ENCODE measurements at regions not wholly inside any gene's neighbourhood (a gene's known extent, or its start where the extent isn't known, plus 50 kb on each side); places are given as distances from the start of the nearest gene placed in this dataset.
"Not testable (repeated sequence)": the region's sequence is repeated elsewhere in the genome, so short reads cannot be mapped to it uniquely, and the experiment has no call there.

DNA sequence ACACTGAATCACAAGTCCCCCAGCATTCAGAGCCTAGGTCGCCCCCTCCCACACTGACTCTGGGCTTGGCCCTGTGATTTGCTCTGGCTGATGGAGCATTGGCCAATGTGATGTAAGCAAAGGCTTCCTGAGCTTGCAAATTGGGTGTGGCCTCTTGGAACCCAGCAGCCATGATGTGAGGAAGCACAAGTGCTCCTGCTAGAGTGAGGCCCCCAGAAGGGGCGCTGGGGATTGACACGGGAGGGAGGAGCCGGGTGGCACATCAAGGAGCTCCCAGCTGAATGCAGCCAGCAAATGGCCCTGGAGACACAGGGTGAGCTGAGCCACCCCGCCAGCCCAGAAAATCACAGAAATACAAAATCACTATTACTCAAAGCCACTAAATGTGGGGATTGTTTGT lies 308.5 kb downstream of the C16orf95 start:
- DNase-seq: no peak

DNA sequence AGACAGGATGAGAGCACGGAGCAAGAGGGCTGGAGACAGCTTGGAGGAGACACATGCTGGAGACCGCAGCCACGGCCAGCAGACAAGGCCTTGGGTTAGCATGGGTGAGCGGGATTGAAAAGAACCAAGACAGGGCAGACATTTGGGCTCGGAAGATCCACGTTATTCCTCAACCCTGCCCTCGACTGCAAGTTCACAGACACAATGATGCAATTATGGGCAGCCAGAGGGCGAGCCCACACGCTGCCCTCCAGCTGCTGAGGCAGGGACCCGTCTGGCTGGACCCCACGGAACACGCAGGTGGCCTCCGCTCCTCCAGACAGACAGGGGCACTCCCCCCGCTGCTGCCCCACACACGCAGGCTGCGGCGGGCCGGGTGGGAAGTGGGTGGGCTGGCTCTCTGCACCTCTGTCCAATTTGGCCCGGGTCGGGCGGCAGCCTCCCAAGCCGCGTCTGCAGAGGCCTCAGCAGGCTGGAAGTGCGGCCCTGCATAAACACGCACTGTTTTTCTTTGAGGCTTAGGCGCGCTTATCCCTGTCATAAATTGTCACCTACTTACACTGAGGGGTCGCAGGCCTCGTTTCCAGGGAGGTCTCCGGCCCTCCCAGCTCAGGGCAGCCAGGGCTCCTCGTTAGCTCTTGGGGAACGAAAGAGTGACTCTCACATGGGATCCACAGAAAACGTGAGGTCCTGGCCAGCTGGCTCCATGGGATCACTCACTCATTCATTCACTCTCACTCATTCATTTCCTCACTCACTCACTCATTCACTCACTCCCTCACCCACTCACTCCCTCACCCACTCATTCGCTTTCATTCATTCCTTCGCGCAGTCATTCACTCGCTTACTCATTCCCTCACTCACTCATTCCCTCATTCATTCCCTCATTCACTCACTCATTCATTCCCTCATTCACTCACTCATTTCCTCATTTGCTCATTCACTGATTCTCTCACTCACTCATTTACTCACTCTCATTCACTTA lies 303.9 kb downstream of the C16orf95 start:
- no peak for DNase-seq

DNA sequence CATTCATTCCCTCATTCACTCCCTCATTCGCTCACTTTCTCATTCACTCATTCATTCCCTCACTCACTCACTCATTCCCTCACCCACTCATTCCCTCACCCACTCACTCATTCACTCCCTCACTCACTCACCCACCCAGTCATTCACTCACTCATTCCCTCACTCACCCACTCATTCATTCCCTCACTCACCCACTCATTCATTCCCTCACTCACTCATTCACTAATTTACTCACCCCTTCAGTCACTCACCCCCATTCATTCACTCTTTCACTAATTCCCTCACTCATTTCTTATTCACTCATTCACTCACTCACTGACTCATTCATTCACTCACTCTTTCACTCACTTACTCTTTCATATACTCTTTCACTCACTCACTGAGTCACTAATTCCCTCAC lies 303.1 kb downstream of the C16orf95 start:
- DNase-seq: no peak

DNA sequence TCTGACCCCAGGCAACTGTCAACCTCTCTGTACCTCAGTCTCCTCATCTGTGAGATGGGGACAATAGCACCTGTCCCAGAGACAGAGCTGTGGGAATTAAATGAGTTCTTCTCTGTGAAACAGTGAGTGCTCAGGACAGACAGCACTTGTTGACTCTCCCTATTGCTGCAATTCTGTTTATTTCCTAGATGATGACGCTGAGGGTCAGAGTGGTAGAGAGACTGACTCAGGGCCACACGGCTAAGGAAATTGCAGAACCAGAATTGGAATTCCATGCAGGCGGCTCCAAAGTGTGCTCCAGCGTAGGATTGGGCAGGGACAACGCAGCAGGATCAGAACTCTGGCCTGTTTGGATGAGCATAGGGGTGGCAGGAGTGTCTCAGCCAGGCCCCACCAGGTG lies 302.2 kb downstream of the C16orf95 start:
- DNase-seq: no peak

DNA sequence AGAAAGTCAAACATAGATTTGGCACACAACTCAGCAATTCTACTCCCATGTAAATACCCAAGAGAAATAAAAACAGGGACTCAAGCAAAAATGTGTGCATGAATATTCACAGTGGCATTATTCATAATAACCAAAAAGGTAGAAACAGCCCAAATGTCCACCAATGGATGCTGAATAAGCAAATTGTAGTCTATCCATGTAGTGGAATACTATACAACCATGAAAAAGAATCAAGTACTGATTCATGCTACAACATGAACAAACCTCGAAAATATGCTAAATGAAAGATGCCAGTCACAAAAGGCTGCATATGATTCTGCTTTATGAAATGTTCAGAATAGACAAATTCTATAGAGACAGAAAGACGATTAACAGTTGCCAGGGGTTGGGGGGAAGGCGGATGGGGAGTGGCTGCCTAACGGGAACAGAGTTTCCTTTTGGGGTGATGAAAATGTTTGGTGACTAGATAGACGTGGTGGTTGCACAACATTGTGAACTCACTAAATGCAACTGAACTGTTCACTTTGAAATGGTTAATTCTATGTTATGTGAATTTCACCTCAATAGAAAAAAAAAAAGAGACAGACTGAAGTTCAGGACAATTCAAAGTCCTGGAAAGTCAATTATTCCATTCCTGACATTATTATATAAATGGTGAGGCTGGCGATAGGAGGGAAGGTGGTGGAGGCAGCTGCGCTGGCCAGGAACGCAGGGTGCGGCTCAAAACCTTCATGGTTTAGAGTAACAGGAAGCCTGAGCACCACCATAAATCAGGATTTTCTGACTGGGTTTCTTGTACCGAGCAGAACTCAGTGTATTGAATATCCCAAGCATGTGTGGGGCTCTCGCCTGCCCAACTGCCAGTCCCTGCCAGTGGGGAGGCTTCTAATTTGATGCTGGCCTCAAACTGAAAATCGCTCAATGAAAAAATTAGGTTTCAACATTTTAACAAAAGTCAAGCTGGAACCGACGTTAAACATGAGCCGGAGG lies 300.9 kb downstream of the C16orf95 start:
- DNase-seq: no peak

DNA sequence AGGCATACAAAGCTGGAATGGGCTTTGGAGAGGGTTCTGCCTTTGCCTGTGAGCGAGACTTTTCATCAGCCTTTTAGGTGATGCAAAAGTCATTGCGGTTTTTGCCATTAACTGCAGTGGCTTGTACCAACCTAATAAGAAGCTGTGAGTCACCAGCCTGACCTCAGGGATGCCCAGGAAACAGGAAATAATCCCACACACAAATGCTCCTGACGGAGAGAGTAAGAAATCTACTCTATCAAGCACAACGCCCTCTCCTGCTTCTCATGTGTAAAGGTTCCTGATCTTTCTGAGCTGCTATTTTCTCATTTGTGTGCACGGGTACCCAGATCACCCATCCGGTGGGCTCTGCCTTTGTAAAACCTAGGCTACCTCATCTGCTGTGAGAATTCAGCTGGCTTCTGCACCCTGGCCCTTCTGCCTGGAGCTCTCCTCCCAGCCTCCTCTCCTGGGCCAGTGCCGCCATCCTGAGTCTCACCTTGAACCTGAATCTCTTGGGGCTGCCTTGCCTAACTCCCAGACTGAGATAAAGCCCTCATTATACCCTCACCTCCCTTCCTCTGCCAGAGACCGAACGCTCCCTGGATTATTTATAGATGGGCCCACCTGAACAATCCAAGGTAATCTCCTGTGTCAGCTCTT lies 299.7 kb downstream of the C16orf95 start:
- DNase-seq: no peak

DNA sequence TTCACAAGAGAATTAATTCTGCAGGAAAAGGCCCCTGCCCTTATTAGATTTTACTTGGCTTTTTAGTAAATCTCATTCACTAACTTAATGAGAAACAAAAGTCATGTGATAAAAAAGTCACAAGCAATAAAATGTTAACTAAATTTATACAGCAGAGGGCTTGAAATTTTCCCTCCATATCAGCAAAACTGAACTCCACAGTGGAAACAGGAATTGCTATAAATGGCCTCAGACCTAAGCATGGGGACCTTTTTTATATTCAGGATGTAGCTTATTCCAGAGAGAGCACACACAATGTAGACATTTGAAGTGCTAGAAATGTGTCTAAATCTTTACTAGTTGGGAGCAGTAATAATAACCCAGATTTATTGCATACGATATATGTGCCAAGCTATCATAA lies 291.5 kb downstream of the C16orf95 start:
- no peak for DNase-seq

DNA sequence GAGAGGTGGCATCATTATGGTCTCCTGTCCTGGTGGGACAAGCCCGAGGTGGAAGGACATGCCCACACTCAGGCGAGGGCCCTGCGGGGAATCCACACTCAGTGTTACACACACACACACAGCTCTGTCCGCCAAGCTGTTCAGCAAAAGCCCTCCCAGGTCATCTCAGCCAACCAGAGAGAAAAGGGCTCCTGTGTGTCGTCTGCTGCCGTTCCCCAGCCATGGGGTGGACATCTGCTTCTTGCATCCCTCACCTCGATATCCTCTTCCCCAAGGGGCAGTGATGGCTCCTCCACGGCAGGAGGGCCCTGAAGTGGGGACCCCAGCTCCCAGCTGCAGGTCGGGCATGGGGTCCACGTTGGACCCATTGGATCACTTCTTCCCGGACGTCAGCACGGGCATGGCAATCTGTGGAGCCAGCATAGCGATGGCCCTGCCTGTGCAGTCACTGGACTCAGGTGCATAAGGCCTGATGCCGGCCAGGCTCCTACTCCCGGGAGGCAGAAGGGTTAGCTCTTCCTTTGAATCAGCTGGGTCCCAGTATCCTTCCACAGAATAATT lies 290.1 kb downstream of the C16orf95 start:
- DNase-seq: no peak

DNA sequence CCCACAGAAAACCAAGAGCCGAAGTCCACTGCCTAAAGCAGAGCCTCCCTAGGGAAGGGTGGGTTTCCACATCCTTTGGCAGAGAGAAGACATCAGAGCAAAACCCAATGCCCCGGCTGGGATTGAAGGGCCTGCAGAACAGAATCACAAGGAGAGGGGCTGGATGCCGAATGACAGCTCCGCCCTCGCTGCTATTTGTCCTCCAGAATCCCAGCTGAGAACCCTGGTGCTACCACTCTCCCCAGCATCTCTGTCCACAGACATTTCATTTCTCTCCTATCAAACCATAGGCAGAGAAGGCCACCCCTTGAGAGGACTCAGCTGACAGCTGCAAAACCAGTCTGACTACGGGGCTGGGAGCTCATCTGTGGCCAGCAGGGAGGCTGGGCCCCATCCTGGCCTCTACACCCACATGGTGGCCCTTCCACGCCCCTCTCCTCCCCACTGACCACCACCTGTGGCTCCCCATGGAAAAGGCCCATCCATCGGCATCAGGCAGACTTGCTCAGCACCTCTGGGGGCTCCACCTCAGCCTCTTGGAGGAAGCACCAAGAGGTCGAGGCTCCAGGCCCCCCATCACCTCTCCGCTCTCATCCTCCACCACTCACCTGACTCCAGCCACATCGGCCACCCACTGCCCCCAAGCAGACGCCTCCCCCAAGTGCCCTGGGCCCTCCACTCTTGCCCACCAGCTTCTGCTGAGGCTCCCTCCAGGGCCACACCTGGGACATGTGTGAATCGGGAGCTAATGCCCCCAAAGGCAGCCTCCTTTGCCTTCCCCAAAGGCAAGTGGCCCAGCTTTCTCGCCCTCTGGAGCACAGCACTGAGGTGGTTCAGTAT lies 288.5 kb downstream of the C16orf95 start:
- DNase-seq: no peak

DNA sequence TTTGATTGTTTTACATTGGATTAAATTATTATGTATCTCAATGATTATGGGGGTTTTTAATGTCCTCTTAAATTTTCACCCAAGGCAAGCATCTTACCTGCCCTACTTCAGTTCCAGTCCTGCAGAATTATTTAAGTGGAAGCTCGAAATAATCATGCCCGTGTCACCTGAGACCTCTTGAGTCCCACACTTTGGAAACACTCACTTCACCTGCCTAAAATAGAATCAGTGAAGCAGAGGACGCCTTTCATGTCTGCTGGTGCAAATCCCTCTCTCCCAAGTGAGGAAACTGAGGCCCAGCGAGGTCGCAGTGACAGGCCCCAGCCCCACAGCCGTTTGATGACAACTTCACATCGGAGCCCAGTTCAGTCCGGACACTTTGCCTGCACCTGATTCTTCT lies 284.6 kb downstream of the C16orf95 start:
- DNase-seq: no peak

DNA sequence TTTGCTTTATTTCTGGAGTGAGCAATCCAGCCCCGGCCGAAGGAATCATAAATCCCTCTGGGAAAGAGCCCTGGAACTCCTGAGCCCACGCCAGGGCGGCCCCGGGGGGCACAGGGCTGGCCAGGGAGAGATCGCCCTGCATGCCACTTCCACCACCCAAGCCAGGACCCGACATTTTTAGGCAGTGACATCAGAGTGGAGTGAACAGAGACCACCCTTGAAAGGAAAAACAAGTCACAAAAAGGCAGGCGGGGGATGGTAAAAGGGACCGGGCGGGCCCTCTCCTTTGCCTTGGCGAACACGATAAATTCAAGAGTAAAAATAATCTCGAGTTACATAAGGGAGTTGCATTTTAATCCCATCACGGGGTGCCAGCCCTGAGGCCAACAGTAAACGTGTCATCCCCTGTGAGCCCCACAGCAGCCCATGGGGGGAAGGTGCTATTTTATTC lies 284.1 kb downstream of the C16orf95 start:
- DNase-seq: no peak

DNA sequence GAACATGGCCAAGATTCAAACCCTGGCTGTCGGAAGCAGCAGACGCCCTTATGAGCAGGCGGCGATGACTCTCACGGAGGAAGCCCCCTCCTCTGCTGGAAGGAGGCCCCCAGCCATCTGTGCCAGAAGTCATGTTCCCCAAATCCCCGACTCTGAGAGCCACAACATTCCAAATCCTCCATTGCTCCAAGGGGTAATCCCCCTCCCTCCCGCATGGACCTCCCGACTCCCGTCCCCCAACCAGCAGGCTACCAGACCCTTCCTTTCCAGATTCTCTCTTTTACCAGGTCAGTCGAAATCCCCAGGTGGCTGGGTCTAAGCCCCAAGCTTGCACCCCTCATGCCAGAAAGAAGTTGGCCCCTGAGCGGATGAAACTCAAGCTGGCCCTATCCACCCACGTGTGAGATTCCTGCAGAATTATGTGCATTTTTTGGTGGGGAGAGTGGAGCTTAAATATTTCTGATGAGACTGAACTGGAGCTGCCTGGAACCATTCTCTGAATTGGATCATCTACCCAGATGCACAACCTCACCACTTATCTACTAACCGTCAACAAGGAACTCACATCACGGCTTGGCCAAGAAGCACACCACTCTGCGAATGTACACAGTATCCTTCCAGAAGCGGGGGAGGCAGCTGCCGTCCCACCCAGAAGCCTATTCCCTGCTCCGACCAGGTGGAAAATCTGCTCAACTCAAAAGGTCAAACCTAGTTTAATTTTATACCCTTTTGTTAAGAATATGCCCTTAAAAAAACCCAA lies 283.5 kb downstream of the C16orf95 start:
- DNase-seq: no peak

DNA sequence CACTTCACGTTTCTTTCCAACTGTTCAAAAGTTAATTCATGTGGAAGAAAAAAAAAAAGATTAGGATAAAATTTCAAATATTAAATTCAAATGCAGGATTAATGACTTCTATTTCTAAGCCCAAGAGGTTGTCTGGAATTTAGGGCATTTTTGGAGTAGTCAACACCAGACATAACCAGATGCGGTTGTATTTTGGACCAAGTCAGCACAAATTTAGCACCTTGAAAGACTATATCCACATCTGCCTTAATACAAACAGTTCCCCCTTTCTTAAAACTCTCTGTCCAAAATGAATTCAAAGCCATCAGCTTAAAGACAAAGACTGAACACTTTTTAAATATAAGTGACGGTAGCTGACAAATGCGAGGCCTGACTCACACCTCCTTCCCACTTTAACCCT lies 282.9 kb downstream of the C16orf95 start:
- no peak for DNase-seq

DNA sequence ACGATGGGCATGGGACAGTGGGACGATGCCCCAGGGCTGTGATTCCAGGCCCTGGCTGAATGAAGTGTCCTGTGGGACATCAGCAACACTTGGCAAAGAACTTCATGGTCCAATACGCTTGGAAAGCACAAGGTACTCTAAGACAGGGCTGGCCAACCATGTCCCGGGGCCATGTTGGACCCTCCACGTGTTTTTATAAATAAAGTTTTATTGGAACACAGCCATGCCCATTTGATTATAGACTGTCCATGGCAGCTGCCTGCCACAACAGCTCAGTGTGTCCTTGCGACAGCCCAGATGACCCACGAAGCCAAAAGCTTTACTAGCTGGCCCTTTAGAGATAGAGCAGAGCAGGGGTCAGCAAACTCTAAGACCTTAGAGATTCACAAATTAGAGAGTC lies 282.1 kb downstream of the C16orf95 start:
- DNase-seq: no peak

DNA sequence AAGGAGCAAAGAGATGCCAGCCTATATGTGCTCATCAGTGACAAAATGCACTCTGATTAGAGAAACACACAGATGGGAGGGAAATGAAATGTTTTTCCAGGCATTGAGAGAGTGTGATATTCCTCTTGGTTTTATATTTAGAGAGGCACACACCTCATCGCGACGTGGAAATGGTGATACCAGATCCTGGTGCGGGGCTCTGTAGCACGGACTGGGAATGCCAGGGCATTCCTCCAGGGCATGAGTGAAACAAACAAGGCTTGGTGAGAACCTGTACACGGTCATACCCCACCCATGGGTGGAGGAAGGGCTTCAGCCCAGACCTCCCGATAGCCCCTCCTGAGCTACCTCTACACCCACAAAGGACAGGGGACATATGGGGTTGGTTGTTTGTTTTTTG lies 280.2 kb downstream of the C16orf95 start:
- no peak for DNase-seq

DNA sequence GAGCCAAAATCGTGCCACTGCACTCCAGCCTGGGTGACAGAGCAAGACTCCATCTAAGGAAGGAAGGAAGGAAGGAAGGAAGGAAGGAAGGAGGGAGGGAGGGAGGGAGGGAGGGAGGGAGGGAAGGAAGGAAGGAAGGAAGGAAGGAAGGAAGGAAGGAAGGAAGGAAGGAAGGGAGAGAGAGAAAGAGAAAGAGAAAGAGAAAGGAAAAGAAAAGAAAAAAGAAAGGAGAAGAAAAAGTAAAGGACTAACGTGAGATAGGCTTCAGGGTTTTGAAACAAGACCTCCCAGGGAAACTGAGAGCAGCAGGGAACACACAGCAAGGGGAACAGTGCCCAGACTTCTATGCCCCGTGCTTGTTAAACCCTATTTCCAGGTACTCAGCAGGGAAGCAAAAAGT lies 278.7 kb downstream of the C16orf95 start:
- not testable (repeated sequence) for DNase-seq

DNA sequence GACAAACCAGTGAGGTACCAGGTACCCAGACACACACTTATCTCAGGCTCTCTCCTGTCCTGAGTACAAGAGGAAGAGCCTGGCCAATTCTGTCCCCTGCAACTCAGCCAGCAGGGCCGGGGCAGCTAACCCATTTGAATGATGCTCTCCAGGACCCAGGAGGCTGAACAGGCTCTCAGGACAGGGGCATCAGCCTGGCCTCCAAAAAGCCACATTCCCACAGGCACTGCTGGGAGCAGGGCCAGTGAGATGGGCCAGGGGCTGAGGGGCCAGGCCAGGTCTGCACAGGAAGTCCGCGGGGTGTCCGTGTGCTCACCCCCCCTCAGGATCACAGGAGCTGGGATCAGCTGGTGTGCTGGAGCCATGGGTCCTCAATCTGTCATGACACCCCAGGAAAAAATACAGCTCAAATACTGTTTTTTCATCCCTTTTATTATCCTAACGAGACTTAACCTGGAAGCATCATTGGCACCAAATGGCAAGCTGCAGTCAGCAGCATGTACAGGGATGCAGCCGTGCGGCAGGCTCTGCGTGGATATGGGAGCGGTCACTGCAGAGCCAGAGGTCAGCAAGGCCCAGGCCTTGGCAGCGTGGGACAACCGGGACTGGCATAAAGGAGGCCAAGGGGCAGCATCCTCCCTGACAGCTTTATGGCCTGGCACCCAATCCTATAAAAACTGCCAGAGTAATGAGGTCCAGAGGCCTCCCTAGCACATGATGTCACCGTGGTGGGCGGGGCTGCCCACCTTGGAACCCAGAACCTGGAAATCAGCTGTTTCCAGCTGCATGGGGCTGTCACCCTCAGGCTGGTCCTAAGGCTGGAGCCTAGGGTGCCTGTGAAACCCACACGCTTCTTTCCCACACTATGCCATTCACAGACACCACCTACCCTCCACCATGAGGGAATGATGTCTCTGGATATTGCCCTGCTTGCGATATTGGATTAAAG lies 276.7 kb downstream of the C16orf95 start:
- no peak for DNase-seq

DNA sequence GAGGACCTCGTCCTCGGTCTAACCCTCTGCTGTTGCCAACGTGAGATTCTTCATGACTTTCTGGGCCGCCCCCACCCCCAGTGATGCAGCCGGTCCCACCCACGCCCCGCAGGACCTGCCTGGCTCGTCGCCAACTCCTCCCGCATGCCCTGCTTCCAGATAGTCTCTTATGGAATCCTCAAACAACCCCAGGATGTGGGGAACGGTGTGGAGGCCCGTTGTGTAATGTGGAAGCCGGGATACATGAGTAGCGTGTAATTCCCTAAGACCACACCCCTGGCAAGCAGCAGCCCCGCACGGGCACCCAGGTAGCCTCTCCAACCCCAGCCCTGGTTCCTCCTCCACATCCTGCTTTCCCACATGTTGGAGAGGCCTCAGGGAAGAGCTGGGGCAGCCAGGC lies 275.9 kb downstream of the C16orf95 start:
- no peak for DNase-seq

DNA sequence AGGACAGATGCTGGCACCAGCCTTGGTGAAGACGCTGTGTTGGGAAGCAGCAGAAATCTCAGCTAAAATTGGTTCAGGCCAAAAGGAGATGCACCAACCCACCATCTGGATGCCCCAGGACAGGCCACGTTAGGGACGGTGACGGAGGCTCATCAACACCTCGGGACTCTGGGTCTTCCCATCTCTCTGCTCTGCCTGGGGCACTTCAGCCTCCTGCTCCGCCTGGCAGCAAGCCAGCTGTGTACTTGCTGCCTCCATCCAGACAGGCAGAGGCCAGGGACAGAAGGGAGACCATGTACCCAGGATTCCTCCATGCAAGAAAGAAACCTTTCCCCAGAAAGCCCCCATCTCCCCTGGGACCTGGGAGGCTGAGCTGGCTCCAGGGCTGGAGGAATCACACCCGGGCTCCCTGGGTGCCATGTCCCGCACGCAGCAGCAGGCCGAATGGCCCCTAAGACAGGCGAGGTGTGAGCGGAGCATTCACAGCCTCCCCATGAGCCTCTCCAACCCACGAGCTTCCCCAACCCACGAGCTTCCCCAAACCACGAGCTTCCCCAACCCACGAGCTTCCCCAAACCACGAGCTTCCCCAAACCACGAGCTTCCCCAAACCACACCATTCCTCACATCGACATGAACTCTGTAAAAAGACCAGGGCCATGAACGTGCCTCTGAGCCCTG lies 274.5 kb downstream of the C16orf95 start:
- no peak for DNase-seq

Data from NCI-H526 treated with DMSO at 0.1 percent for 48 hours (cell line).